ENCODE measurements at regions not wholly inside any gene's neighbourhood (a gene's known extent, or its start where the extent isn't known, plus 50 kb on each side); places are given as distances from the start of the nearest gene placed in this dataset.

DNA sequence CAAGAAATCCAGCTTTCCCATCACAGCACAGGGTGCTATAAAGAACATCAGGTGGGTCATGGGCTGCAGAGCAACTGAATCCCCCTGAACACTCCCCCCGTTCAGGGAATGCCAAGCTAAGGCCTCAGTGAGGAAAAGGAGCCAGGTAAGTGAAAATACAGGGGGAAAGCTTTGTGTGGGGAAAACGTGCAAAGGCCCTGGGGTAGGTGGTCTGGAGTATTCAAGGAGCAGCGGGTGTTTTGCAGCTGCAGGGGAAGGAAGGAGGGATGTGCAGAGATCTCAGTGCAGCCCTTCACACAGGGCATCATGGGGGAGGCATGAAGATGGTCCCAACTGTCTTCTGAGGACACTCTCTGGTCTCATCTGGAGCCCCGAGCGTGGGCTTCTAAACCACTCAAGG lies 119.2 kb downstream of the ETS2 start:
- no peak for DNase-seq

GRCh38 chr21:38923429-38923828 lies 117.7 kb downstream of the ETS2 start:
- no peak for DNase-seq

- DNase-seq = no peak
Observed at GRCh38 chr21:38922474-38923235, 116.9 kb downstream of the ETS2 start.

DNA sequence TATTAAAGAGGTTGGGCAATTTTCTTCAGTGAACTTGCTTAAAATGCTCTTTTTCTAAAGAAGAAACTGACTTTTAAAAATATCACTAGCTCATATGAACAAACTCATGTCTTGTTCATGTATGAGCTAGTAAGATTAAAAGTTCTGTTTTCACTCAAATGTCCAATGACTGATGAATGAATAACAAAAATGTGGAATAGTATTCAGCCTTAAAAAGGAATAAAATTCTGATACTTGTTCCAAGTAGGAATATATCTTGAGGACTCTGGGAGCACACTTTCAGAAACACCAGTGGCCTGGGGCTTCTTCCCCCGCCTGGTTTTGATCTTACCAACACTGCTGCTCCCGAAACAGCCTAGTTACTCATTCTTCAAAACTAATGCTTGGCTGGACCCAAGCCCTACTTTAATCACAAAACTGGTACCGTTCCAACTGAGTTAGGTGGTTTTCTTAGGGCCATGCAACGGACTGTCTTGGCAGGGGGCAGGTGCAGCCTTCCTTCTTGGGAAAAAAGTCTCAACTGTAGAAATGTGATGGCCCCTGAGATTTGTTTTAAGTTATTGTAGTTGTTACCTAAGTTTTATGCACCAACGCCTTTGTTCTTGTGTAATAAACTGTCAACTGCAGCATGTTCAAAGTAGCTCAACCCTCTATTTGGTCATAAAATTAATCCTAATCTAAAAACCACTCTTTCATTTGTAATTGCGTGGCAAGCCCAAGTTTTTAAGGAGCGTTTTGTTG lies 116.0 kb downstream of the ETS2 start:
- no peak for DNase-seq

GRCh38 chr21:38920631-38921398 lies 115.1 kb downstream of the ETS2 start:
- no peak for DNase-seq

GRCh38 chr21:38918607-38919346 lies 113.0 kb downstream of the ETS2 start:
- DNase-seq = no peak

DNA sequence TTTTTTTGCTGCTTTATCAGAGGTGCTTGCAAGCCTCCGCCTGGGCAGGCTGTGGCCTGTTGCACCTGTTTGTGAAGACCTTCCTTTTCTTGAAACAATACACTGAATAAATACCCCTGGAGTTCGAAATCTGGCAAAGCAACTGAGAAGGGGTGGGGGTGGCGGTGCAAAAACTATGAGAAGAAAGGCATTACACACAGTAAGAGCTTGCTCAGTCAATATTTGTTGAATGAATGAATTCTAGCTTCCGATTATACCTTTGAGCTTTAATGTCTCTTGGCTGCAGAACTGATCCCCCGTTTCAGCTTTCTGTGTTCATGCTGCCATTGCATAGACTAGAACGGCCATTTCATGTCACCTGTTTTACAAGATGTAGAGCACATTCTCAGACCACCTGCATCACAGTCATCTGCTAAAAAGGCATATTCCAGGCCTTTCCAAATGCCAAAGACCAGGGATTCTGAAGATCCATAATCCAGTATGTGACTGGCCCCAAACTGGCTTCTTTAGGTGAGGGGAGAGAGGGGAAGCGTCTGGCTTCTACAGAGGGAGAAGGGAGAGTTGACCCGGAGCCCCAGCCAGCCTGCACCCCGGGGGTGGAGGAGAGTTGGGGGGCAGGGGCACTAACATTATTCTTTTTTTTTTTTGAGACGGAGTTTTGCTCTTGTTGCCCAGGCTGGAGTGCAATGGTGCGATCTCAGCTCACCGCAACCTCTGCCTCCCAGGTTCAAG lies 111.5 kb downstream of the ETS2 start:
- DNase-seq = no peak

- no peak for DNase-seq
Observed at GRCh38 chr21:38916214-38916964, 110.7 kb downstream of the ETS2 start.

GRCh38 chr21:38915546-38915945 lies 109.8 kb downstream of the ETS2 start:
- DNase-seq = no peak

- DNase-seq = no peak
Observed at GRCh38 chr21:38914528-38915293, 109.0 kb downstream of the ETS2 start.

DNA sequence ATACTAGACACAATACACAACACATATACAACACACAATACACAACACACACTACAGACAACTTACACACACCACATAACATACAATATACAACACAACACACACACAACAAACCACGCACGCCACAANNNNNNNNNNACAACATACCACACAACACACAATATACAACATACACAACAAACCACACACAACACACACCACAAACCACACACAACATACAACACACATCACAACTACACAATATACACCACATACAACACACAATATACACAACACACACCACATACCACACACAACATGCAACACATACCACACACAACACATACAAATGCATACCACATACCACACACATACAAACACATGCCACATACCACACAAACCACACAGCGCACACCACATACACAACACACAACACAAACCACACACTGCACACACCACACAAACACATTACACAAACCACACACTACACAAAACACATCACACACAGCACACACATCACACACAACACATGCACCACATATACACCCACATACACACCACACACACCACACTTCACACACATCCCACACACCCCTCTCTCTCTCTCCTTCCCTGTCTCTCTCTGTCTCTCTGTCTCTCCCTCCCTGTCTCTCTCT lies 108.3 kb downstream of the ETS2 start:
- no peak for DNase-seq

DNA sequence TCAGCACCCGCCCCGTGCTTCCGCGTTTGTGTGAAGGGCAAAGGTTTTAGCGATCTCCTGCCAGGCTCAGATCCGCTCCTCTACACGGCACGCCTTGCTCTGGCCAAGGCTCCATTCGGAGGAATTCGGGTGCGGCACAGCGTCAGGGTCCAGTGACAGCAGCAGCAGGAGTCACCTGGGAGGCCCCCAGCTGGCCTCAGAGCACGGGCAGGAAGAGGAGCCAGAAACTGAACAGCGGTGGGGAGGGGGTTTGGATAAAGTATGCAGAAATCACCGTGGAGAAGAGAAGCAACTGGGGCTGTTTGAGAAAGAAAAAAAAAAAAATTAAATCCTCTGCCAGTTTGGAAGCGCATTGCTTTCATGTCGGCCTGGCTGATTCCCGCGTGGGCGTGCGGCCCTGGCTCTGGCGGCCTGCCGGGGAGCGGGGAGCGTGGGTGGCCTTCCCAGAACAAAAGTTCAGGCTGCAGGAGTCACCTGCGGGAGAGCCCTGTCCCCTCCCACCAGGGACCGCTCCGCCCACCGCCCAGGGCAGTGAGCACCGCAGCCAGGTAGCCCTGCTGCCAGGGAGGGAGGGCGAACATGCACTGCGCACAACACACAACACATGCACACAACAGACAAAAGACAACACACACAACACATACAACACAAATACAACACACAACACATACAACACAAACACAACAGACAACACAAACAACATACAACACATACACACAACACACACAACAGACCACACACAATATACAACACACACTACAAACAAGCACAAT lies 107.6 kb downstream of the ETS2 start:
- DNase-seq = no peak

DNA sequence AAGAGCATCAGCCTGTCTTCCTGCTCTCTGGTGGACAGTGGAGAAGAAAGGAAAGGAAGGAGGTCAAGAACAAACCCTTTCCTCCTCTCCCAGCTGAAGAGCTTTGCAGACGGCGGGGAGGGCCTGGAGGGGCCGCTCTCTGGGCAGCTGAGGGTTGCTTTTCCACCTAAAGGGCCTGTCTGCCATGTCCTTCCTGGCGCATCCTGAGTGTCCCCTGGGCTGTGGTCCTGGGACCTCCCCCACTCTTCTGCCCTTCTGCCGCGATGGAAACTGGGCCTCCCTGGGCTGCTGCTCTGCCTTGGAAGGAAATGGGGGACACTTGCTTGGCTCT lies 107.0 kb downstream of the ETS2 start:
- DNase-seq = no peak

DNA sequence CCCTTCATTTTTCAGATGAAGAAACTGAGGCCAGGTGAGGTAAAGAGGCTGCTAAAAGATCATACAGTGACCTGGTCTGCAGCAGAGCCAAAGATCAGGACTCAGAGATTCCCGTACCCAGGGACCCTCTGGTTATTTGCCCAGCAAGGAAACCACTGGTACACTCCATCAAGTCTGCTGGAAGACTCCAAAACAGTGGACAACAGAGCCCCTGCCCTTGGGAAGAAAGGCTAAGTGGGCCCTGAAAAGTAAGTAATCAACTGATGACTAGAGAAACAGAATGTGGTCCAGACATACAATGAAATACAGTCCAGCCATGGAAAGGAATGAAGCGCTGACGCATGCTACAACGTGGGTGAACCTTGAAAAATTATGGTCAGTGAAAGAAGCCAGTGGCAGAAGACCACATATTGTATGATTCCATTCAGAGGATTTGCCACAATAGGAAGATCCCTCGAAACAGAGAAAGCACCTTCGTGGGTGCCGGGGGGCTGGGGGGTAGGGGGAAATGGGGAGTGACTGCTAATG lies 106.4 kb downstream of the ETS2 start:
- no peak for DNase-seq

DNA sequence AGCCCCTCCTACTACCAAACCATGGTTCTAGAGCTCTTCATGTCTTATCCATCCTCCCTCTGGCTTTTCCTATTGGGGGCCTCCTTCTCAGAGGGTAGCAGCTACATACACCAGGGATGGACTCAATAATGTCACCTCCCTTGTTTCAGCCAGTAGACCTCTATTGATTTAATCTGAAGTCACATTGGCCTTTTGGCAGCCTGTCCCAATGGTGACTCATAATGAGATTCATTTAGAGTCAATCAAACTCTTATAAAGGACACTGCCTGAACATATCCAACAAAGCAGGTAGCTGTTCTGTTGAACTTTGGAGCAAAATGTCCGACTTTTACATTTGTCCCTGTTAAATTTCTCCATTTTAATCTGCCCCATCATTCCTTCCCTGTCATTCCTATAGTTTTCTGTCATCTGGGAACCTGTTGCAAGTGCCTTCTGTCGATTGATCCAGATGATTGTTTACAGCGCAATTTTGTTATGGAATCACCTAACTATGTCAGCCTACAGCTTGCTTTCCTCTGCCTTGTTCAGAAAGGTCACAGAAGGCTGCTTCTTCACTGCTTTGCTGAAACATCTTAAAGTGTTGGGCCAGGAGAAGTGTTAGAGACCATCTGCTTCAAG lies 105.9 kb downstream of the ETS2 start:
- no peak for DNase-seq

GRCh38 chr21:38910390-38911067 lies 104.8 kb downstream of the ETS2 start:
- no peak for DNase-seq

DNA sequence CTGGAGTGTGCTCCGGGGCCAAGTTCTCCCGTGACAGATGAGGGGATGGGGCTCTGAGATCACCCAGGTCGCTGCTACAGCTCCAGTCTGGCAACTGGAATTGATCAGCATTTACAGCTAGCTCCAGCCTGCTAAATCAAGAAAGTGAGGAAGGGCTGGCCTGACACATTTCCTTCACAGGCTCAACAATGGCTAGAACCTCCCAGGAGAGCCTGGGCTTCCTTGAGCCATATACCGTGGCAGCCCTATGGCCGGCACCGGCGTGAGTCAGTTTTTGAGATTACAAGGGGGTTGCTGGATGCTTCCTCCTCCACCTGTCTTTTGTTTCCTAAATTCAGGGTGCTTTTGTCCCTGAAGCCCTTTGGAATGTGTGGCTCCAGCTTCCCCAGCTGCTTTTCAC lies 104.2 kb downstream of the ETS2 start:
- no peak for DNase-seq

DNA sequence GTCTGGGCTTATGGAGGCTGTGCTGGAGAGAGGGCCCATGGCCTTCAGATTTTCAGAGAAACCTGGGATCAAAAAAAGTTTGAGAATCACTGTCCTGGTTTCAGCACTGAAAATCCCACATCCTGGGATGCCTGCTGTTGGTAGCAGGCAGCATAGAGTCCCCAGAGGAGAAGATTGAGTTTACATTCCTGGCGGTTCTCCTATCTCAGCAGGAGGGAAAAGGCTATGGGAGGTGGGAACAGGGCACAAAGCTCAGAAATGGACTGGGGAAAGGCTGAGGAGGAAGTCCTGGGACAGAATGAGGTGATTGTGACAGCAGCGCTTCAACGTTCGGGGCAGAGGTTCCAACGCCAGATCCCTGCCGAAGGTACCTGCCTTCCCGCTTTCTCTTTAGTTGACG lies 103.4 kb downstream of the ETS2 start:
- no peak for DNase-seq

Data from GF-D8 (cell line).